PC-9 (cell line): ENCODE measurements at regions not wholly inside any gene's neighbourhood (a gene's known extent, or its start where the extent isn't known, plus 50 kb on each side); places are given as distances from the start of the nearest gene placed in this dataset.

Experiments used
- BruUV-seq: library from RNA; stranded (reverse); fragments of 400-500 nt; replicated peaks from 2 replicates; lab custom pipeline; 2021; lab: Mats Ljungman, UMichigan
- CTCF ChIA-PET: fragments of 300-600 bp; sonication (Branson Sonifier 250); formaldehyde crosslinking; loops from one replicate; lab custom pipeline; 2022; ENCODE audit warnings: antibody characterized with exemption; lab: Charles Lee
- POLR2A ChIA-PET: fragments of 300-600 bp; sonication (Branson Sonifier 250); formaldehyde crosslinking; loops from one replicate; lab custom pipeline; 2022; ENCODE audit warnings: antibody characterized with exemption; ENCODE audit not compliant: unreplicated experiment; lab: Charles Lee
- DNase-seq, 2 experiments: peaks; one replicate each; pipeline versions ENCODE4 v3.0.0 to v3.0.0-alpha.2; 2015 to 2022; ENCODE audit warnings: mixed read lengths in 1 of 2
- H2AFZ ChIP-seq: fragments of 200-600 bp; sonication (generic); 2 replicates; pipeline ENCODE4 v1.8.1; 2017; ENCODE audit warnings: antibody characterized with exemption
- H3F3A ChIP-seq: fragments of 200-600 bp; sonication (generic); 2 replicates; pipeline ENCODE4 v1.8.1; 2017; ENCODE audit warnings: antibody characterized with exemption, mild to moderate bottlenecking, low read depth; ENCODE audit not compliant: insufficient read depth
- H3K27ac ChIP-seq: fragments of 200-600 bp; sonication (generic); 2 replicates; pipeline ENCODE4 v1.6.1; 2016; ENCODE audit warnings: mixed run types
- H3K27me3 ChIP-seq: fragments of 200-600 bp; sonication (generic); 2 replicates; pipeline ENCODE4 v1.6.1; 2016; ENCODE audit warnings: low read depth, mixed run types; ENCODE audit not compliant: insufficient read depth
- H3K36me3 ChIP-seq: fragments of 200-600 bp; sonication (generic); 2 replicates; pipeline ENCODE4 v1.6.1; 2016; ENCODE audit warnings: low read depth, mixed run types
- H3K4me1 ChIP-seq: fragments of 200-600 bp; sonication (generic); replicated peaks from 2 replicates; pipeline ENCODE4 v1.6.1; 2016; ENCODE audit warnings: mixed run types; ENCODE audit not compliant: insufficient read depth
- H3K4me2 ChIP-seq: fragments of 200-600 bp; sonication (generic); 2 replicates; pipeline ENCODE4 v1.6.1; 2017; ENCODE audit warnings: mixed run types
- H3K4me3 ChIP-seq: fragments of 200-600 bp; sonication (generic); 2 replicates; pipeline ENCODE4 v1.6.1; 2016; ENCODE audit warnings: mixed run types
- H3K79me2 ChIP-seq: fragments of 200-600 bp; sonication (generic); 2 replicates; pipeline ENCODE4 v1.6.1; 2017; ENCODE audit warnings: low read depth, mixed run types
- H3K9me2 ChIP-seq: fragments of 200-600 bp; sonication (generic); 2 replicates; pipeline ENCODE4 v1.8.1; 2017; ENCODE audit warnings: mild to moderate bottlenecking; ENCODE audit not compliant: insufficient read depth
- H3K9me3 ChIP-seq: fragments of 200-600 bp; sonication (generic); 2 replicates; pipeline ENCODE4 v1.8.1; 2016; ENCODE audit warnings: low read depth; ENCODE audit not compliant: insufficient read depth
- H4K20me1 ChIP-seq: fragments of 200-600 bp; sonication (generic); 2 replicates; pipeline ENCODE4 v1.8.1; 2017; ENCODE audit not compliant: insufficient read depth
- EZH2 ChIP-seq: fragments of 200-600 bp; sonication (generic); IDR thresholded peaks from 2 replicates; pipeline ENCODE4 v1.8.0; 2017; ENCODE audit warnings: antibody characterized with exemption, low read depth
- intact Hi-C: fragments of 100-400 bp; cut with micrococcal nuclease; formaldehyde crosslinking; loops from one replicate; pipeline ENCODE4 v1.10.0; 2022; ENCODE audit not compliant: unreplicated experiment
- TF ChIP-seq, protein P1 (sequence below): fragments of 200-600 bp; sonication (generic); conservative IDR thresholded peaks from 2 replicates; pipeline ENCODE4 v1.6.1; 2017; ENCODE audit warnings: mixed run types, antibody characterized with exemption, mild to moderate bottlenecking, moderate library complexity

DNA sequence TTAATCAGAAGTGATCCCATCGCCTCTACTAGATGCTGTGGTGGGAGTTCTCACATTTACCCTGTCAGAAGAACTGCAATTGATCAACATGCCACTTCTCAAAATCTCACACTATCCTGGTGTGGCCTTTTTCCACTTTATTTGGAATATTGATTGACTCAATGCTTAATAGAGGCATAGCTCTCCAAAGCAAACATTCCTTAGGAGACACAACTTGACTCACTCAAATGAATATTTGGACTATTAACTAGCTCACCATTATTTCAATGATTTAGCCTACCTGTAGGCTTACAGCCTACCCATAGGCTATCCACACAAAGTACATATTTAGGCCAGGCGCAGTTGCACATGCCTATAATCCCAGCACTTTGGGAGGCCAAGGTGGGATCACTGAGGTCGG, 186.5 kb downstream of the KLHL28 start:
- Histone ChIP-seq H3K36me3 (no peaks in the 10 kb centered on the region), H3K27me3 (no peaks in the 10 kb centered on the region), H3K79me2 (no peaks in the 10 kb centered on the region), H4K20me1 (no peaks in the 10 kb centered on the region; the same call in 1 of the 2 replicates), H3K9me3 (no peaks in the 10 kb centered on the region), H3K4me3 (no peak overlapping the region), H3K4me2 (no peak overlapping the region), H3K9me2 (no peaks in the 10 kb centered on the region; the same call in 1 of the 2 replicates), H3K4me1 (no peaks in the 10 kb centered on the region), H3F3A (no peaks in the 10 kb centered on the region), H2AFZ (no peak overlapping the region), H3K27ac (no peak overlapping the region)
- ChIA-PET POLR2A (no interaction called here), CTCF (no interaction called here)
- BruUV-seq = no TSS peak
- TF ChIP-seq EZH2 = no peak
- TF ChIP-seq, protein P1, sequence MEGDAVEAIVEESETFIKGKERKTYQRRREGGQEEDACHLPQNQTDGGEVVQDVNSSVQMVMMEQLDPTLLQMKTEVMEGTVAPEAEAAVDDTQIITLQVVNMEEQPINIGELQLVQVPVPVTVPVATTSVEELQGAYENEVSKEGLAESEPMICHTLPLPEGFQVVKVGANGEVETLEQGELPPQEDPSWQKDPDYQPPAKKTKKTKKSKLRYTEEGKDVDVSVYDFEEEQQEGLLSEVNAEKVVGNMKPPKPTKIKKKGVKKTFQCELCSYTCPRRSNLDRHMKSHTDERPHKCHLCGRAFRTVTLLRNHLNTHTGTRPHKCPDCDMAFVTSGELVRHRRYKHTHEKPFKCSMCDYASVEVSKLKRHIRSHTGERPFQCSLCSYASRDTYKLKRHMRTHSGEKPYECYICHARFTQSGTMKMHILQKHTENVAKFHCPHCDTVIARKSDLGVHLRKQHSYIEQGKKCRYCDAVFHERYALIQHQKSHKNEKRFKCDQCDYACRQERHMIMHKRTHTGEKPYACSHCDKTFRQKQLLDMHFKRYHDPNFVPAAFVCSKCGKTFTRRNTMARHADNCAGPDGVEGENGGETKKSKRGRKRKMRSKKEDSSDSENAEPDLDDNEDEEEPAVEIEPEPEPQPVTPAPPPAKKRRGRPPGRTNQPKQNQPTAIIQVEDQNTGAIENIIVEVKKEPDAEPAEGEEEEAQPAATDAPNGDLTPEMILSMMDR = no peak
- intact Hi-C loops = no loop called here
- DNase-seq = no peak

DNA sequence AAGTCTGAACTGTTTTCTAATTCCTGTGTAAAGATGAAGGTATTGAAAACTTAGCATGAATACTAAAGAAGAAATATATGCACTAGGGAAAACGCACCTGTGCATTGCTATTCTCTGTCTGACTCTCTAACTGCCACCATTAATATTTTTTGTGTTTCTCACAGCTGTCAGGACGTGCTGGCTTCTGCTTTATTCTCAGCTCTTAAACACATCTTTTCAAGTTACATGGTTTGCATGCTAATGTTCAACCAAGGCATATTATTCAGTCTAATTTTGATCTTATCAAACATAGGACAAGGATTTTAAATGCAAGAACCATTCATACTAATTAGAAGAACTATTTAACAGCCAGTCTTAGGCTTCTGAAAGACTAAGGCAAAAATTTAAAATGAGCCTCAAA, 187.4 kb downstream of the KLHL28 start:
- Histone ChIP-seq H4K20me1 (no peaks in the 10 kb centered on the region; the same call in 1 of the 2 replicates), H3K9me3 (no peaks in the 10 kb centered on the region), H3F3A (no peaks in the 10 kb centered on the region), H3K4me3 (no peak overlapping the region), H3K27ac (no peak overlapping the region), H3K36me3 (no peaks in the 10 kb centered on the region), H3K27me3 (no peaks in the 10 kb centered on the region), H2AFZ (no peak overlapping the region), H3K79me2 (no peaks in the 10 kb centered on the region), H3K4me2 (no peak overlapping the region), H3K4me1 (no peaks in the 10 kb centered on the region), H3K9me2 (no peaks in the 10 kb centered on the region; the same call in 1 of the 2 replicates)
- DNase-seq = no peak
- BruUV-seq = no TSS peak
- CTCF ChIA-PET = no interaction called here
- intact Hi-C loops = no loop called here
- TF ChIP-seq EZH2 = no peak
- TF ChIP-seq, protein P1 = no peak
- POLR2A ChIA-PET = no interaction called here

DNA sequence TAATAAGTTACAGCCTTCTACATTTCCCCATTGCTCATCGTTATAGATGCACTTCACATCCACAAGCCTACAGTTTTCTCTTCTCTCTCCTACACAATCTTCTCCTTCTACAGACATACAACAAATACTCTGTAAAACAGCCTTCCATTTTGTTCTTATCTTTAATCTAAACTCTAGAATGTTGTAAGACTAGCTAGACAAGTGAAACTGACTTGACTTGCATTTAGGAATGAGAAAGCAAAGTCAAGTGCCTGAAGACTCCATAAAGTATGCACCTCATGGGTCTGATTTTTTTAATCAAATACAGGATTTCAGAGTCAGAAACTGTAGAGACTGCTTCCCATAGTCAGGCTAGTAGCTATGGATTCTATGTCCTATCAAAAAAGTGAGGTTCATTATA, 190.3 kb downstream of the KLHL28 start:
- Histone ChIP-seq H3F3A (no peaks in the 10 kb centered on the region), H3K4me2 (no peak overlapping the region; the same call in 1 of the 2 replicates), H3K79me2 (no peaks in the 10 kb centered on the region), H3K9me2 (no peaks in the 10 kb centered on the region), H4K20me1 (no peaks in the 10 kb centered on the region), H2AFZ (no peak overlapping the region), H3K4me3 (no peak overlapping the region), H3K27me3 (no peaks in the 10 kb centered on the region), H3K9me3 (no peaks in the 10 kb centered on the region), H3K4me1 (no peaks in the 10 kb centered on the region), H3K36me3 (no peaks in the 10 kb centered on the region), H3K27ac (no peak overlapping the region)
- peak in 1 of 2 experiments; percentile 57 for DNase-seq
- no peak for TF ChIP-seq EZH2
- TF ChIP-seq, protein P1 = no peak
- no TSS peak for BruUV-seq
- intact Hi-C loops = no loop called here
- CTCF ChIA-PET = no interaction called here
- POLR2A ChIA-PET = no interaction called here
